NCI-H2227 treated with DMSO at 0.1 percent for 48 hours (cell line): ENCODE measurements at regions not wholly inside any gene's neighbourhood (a gene's known extent, or its start where the extent isn't known, plus 50 kb on each side); places are given as distances from the start of the nearest gene placed in this dataset.
"Not testable (repeated sequence)": the region's sequence is repeated elsewhere in the genome, so short reads cannot be mapped to it uniquely, and the experiment has no call there.

Experiments used
- DNase-seq: peaks from one replicate; lab custom pipeline; 2025; lab: John Stamatoyannopoulos, UW

GRCh38 chr13:65302691-65303090 lies 1927.4 kb downstream of the PCDH9 start:
- DNase-seq, result no peak

- no peak for DNase-seq
These were observed 1928.6 kb downstream of the PCDH9 start for GRCh38 chr13:65301506-65301905.

GRCh38 chr13:65300220-65300619 lies 1929.9 kb downstream of the PCDH9 start:
- DNase-seq, result no peak

GRCh38 chr13:65293530-65294198 lies 1936.5 kb downstream of the PCDH9 start:
- no peak for DNase-seq

GRCh38 chr13:65292488-65292901 lies 1937.6 kb downstream of the PCDH9 start:
- DNase-seq, result no peak

- no peak for DNase-seq
These were observed 1942.7 kb downstream of the PCDH9 start for GRCh38 chr13:65287405-65287804.

GRCh38 chr13:65275838-65276630 lies 1954.1 kb downstream of the PCDH9 start:
- no peak for DNase-seq

- no peak for DNase-seq
These were observed 1955.0 kb downstream of the PCDH9 start for GRCh38 chr13:65275108-65275507.

- not testable (repeated sequence) for DNase-seq
These were observed 1956.2 kb downstream of the PCDH9 start for GRCh38 chr13:65273811-65274420.

GRCh38 chr13:65268009-65268408 lies 1962.1 kb downstream of the PCDH9 start:
- no peak for DNase-seq

- no peak for DNase-seq
These were observed 1964.1 kb downstream of the PCDH9 start for GRCh38 chr13:65265988-65266387.

GRCh38 chr13:65264066-65264465 lies 1966.1 kb downstream of the PCDH9 start:
- no peak for DNase-seq

GRCh38 chr13:65260946-65261891 lies 1968.9 kb downstream of the PCDH9 start:
- no peak for DNase-seq

- DNase-seq, result no peak
These were observed 1989.4 kb downstream of the PCDH9 start for GRCh38 chr13:65240773-65241172.

GRCh38 chr13:65236841-65237418 lies 1993.2 kb downstream of the PCDH9 start:
- DNase-seq, result no peak

GRCh38 chr13:65217471-65217995 lies 2012.6 kb downstream of the PCDH9 start:
- DNase-seq, result no peak

- not testable (repeated sequence) for DNase-seq
These were observed 2027.3 kb downstream of the PCDH9 start for GRCh38 chr13:65202845-65203244.

- no peak for DNase-seq
These were observed 2041.4 kb downstream of the PCDH9 start for GRCh38 chr13:65188721-65189120.

GRCh38 chr13:65168026-65168425 lies 2062.1 kb downstream of the PCDH9 start:
- DNase-seq, result no peak

GRCh38 chr13:65166675-65167074 lies 2063.5 kb downstream of the PCDH9 start:
- no peak for DNase-seq

GRCh38 chr13:65159803-65160202 lies 2070.3 kb downstream of the PCDH9 start:
- DNase-seq, result no peak
